Fibroblast of skin of scalp (primary cell): ENCODE measurements at regions not wholly inside any gene's neighbourhood (a gene's known extent, or its start where the extent isn't known, plus 50 kb on each side); places are given as distances from the start of the nearest gene placed in this dataset.
"Not testable (repeated sequence)": the region's sequence is repeated elsewhere in the genome, so short reads cannot be mapped to it uniquely, and the experiment has no call there.

Source experiments
- DNase-seq: peaks from one replicate; pipeline ENCODE4 v3.0.0-alpha.2; 2013

DNA sequence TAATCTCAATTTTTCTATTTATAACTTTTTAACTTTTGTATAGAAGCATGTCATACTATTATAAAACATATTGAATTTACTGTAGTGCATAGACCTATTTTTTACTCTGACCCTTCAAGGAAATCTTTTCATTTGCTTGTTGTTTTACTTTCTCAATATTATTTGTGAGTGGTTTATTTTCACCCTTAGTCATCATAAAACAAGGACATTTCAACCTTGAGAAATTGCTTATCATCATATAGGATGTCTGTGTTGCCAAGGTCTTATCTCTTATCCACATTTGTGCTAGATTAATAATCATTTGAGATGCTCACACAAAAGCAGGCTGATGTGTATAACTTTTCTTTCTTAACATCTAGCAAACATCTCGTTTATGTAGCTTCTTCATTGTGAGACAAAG, 408.6 kb upstream of the PABPC4L start:
- no peak for DNase-seq

DNA sequence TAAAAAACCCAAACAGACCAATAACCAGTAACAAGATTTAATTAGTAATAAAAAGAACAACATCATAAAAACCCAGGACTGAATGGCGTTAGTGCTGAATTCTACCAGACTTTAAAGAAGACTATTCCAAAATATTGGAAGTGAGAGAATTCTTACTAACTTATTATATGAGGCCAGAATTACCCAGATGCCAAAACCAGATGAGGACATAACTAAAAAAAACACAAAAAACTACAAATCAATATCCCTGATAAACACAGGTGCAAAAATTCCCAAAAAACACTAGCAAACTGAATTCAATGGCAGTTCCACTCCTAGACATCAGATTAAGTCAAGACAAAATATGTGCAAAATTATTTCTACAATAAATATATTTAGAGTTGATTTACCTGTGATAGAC, 400.1 kb upstream of the PABPC4L start:
- DNase-seq = no peak

DNA sequence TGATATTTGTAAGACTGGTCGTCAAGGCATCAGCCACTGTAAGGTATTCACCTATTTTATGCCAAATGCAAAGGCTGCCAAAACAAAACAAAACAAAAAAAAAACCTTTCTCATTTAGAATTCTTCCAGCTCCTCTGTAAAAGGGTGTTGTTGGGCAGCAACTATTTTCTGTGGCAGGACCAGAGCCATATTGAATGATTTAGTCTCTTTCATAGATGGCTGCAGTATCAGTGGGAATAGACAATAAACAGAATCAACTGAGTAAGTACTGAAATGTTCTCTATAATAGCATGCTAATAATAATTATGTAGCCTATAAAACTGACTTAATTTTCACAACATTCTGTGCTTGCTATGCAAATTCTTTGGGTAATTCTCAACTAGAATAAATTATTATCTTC, 389.7 kb upstream of the PABPC4L start:
- DNase-seq = no peak

DNA sequence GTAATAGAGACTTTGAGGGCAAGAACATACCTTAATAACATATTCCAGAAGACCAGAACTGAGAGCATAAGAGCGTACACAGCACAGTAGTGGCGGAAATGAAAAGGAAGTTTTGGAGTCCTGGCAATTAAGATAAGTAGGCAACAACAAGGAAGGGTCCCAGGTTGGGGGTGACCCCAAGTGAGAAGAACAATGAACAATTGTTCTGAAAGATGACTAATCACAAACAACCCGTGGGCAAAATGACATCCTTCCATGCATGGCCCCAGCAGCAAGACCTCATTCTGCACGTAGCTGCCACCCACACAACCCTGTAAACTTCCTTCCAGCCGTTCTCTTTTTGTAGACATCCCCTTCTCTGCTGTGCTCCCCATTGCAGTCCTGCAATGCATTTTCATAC, 384.4 kb upstream of the PABPC4L start:
- no peak for DNase-seq

DNA sequence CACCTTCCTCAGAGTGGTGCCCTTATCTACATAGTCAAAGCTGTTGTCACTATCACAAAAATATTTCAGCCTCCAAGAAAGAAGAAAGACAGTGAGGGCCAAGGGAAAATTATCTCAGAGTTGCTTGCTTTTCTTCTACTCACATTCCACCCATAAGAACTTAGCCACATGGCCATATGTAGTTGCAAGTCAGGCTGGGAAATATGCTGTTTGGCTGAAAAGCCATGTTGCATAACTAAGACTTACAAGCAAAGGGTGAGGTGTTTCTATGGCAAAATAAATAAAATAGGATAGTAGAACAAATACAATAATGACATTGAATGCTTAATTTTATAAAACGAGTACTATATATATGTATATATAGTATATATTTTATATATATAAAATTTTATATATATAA, 365.9 kb upstream of the PABPC4L start:
- DNase-seq = no peak

DNA sequence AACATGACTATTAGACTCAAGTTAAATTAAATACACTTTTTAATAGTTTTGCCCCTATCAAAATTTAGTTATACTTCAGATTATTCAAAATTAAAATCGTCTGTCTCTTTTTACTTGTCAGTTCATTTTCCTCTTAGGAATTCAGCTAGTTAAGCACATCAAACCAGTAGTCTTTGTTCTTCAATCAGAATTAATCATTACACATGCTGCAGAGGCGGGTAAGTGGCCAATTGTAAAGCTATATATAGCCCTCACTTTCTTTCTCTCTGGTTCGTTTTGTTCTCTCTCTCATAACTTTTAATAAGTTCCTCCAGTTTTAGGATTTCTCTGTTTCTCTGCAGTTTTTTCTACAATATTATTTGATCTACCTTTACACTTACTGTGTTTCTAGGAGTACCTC, 359.1 kb upstream of the PABPC4L start:
- DNase-seq = no peak

DNA sequence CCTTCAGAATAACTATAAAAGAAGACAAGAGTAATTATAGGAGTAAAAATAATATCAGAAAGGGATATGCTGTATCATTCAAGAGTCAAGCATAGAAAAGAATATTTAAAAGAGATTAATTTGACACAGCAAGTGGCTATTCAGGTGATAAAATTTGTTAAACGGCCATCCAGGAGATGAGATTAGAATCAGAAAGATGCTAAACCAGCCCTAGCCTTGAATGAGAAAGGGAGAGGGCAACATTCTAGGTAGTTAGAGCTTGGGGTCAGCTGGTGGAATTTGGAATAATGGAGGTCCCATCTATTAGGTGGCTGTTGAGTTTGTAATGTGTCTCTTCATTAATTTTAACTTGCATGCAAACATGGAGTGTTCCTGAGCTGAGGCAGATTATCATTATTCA, 350.5 kb upstream of the PABPC4L start:
- no peak for DNase-seq

DNA sequence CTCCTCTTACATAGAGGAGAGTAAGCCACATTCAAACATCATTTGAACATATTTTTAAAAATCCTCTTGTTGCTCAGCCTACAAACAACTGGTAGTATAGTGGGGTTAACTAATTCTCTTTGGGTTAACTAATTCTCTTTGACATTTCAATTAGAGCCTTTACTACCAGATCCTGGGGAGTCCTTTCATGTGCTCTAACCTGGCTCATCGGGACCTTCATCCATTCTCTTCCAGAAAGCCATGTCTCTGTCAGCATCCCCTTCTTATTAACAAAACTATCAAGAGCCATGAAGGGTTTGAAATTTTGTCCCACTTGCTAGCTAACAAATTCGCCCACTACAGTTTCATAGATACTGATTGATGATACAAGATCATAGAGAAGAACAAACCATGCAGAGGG, 349.8 kb upstream of the PABPC4L start:
- DNase-seq = no peak

DNA sequence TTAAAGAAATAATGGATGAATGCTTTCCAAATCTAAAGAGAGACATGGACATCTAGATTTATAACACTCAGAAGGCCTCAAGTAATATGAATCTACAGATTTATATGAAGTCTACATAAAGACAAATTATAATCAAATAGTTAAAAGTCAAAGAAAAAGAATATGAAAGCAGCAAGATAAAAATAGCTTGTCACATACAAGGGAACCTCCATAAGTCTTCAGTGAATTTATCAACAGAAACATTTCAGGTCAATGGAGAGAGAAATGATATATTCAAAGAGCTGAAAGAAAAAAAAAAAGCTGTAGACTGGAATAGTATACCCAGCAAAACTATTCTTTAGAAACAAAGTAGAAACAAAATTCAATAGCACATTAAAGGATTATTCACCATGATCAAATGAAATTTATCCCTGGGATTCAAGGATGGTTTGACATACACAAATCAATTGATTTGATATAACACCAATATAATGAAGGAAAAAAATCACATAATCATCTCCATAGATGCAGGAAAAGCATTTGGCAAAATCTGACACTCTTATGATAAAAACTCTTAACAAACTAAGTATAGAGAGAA, 346.6 kb upstream of the PABPC4L start:
- no peak for DNase-seq

DNA sequence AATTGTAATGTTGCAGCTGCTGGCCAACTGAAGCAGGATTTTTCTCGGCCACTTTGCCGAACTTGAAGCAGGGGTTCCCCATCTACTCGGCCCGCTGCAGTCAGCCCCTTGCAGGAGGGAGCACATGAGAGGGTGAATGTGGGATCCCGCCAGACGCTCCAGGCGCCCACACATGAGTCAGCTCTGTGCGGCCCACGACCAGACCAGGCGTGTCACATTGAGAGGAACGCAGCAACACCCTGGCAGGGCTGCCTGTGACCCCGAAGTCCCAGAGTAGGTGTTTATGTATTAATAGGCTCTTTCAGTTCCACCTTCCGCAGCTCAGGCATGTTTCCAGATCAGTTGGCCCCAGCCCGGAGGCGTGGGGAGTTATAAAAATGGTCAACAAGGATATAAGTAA, 344.7 kb upstream of the PABPC4L start:
- no peak for DNase-seq

DNA sequence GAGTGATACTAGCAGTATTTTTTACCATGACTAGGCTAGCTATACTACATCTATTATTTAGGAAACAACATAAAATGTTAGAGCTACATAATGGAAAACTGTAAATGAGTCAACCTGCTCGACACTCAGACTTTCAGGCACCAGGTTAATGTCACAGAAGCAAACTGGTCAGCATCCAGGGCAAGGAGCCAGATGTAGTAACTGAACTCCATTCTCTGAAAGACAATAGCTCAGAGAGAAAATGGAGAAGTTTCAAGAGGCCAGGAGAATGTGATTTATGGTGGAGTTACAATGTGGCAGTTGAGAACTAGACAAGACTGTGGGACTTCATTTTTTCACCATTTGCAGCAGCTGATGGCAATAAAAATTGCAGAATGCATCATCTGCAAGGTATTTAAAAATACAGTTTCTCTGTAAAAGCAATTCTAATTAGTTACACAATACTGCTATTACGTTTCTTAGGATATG, 342.7 kb upstream of the PABPC4L start:
- peak; percentile 0 for DNase-seq

DNA sequence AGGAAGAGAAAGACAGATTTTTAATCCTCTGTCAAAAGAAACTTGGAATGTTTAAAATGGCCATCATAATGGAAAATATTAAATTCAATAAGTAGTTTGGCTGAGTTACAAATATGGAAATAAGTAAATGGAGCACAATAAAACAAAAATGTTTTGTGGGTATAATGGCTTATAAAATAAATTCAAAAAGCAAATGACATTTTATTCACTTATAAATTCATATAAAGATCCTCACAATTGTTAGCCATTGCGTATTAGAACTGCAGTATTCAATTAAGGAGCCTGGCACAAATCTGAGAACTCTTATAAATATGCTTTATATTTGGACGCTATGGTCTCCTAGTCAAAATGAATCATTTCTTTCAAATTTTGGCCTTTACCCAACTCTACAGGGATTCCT, 339.0 kb upstream of the PABPC4L start:
- DNase-seq = no peak

DNA sequence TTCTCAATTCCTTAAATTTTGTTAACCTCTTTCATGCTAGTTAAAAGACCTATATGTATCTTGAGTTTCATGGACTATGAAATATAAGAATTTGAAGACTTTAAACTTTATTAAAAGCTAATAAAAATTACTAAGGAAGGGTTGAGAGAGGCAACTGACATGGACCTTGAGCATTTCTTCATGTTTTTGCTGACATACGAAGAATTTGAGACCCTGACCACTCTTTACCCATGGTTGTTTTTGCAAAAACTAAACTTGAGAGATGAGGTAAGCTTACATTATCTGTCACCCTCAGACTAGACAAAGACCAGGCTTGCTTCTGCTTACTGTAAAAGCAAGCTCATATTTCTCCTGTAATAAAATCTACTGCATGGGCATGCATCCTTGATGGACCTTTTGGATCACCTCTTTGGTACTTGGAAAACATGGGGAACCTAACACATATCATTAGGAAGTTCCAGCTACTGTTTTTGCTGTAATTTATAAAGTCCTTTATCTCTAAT, 338.2 kb upstream of the PABPC4L start:
- no peak for DNase-seq

DNA sequence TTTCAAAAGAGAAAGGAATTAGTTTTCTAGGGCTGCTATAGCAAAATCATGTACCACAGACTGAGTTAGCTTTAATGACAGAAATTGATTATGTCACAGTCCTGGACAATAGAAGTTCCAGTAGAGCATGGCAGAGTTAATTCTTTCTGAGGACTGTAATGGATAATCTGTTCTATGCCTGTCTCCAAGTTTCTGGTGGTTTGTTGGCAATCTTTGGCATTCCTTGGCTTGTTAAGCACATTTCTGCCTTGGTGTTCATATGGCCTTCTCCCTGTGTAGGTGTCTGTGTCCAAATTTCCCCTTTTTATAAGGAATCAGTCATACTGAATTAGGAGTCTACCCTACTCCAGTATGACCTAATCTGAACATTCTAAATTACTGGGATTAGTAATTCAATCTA, 336.1 kb upstream of the PABPC4L start:
- no peak for DNase-seq

DNA sequence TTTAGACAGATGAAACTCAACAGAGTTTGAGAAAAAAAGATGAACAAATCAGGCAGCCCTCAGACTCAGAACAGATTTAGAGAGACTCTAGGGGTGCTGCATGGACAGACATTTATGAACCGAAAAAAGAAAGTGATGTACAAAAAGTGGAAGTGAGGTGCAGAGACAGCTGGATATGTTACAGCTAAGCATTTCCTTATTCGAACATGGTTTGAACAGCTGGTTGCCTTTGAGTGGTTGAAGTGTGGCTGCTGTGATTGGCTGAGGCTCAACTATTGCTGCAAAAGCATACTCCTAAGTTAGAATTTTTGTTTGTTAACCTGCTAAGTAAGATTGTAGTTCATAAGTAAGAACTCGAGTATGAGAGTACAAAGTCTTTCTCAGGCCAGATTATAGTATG, 331.5 kb upstream of the PABPC4L start:
- DNase-seq = no peak

DNA sequence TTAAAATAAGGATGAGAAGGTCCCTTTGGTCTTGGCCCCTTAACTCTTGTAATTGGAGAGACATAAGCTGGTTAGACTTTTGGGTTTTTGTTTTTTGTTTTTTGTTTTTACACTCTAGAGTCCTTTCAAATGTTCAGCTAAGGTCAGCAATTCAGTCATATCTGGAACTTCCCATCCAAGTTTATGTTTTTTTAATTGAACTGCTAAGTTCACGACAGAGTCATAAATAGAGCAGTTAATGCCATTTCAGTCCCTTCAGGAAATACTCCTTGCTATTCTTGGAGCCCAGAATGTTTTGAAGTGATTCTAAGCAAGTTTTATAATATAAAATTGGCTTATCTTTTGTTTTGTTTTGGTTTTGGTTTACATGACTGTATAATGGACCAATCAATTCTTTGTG, 329.4 kb upstream of the PABPC4L start:
- no peak for DNase-seq

DNA sequence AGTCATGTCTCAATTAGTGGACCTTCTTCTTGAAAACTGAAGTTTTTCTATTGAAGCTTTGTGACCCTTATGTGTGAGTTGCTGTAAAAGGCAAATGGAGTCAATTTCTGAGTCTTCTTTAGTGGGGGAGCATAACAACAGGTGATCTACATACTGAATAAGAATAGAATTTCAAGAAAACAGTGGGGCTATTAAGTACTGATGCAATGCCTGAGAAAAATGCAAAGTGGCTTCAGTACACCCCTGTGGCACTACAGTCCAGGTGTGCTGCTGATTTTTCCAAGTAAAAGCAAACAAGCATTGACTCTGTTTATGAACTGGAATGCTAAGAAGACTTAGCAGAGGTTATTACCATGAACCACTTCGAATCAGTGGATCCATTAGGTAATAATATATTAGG, 328.0 kb upstream of the PABPC4L start:
- DNase-seq = no peak

DNA sequence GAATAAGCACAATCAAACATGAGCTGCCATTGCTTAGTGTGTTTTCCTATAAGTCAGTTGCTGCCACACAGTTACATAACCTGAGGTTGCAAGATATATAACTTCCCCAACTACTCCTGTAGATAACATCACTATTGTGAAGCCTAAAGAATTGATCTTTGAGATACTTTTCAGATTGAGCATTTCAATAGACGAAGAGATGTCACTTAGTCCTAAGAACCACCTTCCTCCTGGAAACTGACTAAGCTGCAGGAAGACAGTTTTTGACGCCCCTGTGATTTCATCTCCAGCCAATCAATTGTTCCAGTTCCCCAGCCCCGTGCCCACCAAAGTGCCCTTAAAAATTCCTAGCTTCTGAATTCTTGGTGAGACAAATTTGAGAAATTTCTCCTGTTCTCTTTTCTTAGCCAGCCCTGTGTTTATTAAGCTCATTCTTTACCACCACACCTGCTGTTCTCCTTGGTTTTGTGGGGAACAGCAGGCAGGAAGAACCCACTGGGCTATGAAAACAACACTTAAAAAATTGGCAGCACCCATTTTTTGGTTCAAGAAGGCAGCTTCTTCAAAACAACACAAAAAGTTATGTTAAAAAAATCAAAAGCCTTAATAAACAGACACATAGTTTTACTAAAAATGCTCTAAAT, 317.1 kb upstream of the PABPC4L start:
- DNase-seq = no peak

DNA sequence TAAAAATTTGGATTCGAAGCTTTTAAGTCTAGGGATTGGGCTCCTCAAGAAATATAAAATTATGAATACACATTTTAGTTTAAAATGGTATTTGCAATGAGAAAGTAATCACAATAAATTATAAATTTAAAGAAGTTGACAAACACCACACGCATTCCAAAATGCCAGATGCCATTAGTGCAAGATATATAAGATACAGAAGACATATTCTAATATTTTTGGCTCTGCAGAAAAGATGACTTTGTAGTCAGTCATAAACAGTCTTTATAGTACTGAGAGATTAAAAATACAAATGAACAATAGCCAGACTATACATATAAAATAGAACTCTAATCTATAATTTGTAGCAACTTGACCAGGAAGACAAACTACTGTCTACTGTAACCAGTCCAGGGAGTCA, 309.0 kb upstream of the PABPC4L start:
- no peak for DNase-seq

DNA sequence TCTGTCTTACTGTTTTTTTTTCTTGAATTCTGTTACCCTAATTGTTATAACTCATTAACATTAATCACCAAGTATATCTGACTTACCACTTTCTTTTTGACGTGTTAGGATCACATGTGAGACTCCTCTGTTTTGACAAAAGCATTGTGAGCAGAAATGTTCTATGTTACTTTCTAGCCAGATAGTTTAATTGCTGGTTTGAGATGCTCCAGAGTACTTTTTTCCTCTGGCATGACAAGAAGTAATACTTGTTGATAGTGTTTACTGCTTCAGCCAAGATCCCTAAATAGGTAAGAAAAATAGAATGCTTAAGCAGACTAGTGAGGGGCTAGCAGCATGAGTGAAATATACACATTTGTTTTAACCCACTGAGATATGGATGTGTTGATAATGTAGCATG, 303.9 kb upstream of the PABPC4L start:
- no peak for DNase-seq

DNA sequence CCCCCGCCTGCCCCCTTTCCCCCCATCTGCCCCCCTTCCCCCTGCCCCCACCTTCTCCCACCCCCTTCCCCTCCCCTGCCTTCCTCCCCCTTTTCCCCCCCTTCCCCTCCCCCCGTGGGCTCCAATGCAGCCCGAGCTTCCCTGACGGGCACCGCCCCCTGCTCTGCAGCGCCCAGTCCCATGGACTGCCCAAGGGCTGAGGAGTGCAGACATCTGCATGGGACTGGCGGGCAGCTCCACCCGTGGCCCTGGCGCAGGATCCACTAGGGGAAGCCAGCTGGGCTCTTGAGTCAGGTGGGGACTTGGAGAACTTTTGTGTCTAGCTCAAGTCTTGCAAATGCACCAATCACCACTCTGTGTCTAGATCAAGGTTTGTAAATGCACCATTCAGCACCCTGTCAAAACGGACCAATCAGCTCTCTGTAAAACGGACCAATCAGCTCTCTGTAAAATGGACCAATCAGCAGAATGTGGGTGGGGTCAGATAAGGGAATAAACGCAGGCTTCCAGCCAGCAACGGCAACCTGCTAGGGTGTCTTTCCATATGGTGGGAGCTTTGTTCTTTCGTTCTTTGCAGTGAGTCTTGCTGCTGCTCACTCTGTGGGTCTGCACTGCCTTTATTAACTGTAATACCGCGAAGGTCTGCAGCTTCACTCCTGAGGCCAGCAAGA, 300.5 kb upstream of the PABPC4L start:
- DNase-seq = no peak

DNA sequence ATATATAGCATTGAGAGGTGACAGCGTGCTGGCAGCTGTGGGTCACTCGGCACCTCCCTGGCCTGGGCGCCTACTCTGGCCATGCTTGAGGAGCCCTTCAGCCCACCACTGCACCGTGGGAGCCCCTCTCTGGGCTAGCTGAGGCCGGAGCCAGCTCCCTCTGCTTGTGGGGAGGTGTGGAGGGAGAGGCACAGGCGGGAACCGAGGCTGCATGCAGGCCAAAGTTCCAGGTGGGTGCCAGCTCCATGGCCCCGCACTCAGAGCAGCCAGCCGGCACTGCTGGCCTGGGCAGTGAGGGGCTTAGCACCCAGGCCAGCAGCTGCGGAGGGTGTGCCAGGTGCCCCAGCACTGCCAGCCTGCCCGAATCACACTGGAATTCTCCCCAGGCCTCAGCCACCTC, 299.9 kb upstream of the PABPC4L start:
- not testable (repeated sequence) for DNase-seq

DNA sequence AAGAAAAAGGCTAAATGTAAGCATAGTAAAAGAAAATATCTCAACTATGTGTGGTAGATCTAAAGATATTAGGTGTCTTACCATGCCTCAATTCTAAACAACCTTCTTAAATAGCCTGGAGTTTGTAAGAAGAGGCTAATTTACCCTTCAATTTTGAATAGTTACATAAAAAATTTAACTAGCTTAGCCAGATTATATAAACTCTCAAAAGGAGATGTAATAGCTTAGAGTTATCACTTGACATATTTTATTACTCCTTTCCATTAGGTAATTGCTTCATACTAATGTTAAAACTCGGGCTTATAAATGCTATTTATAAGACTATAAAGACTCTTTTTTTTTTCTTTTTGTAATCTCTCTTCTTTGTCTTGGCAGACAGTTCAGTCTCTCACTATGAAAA, 297.5 kb upstream of the PABPC4L start:
- DNase-seq = no peak

DNA sequence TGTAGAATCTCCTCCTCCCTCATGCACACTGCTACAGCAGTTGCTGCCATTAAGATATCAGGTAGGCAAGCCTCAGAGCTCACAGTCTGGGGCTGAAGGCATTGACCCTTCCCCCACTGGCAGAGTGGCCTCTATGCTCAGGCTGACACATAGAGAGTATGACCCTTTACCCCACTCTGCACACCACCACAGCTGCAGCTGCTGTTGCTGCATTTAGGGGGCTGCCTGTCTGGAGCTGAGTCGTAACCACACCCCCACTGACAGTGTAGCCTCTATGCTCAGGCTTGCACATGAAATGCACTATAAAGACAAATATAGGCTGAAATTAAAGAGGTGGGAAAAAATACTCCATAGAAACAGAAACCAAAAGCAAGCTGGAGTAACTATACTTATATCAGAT, 289.3 kb upstream of the PABPC4L start:
- no peak for DNase-seq
